ENCODE measurements at regions not wholly inside any gene's neighbourhood (a gene's known extent, or its start where the extent isn't known, plus 50 kb on each side); places are given as distances from the start of the nearest gene placed in this dataset.

DNA sequence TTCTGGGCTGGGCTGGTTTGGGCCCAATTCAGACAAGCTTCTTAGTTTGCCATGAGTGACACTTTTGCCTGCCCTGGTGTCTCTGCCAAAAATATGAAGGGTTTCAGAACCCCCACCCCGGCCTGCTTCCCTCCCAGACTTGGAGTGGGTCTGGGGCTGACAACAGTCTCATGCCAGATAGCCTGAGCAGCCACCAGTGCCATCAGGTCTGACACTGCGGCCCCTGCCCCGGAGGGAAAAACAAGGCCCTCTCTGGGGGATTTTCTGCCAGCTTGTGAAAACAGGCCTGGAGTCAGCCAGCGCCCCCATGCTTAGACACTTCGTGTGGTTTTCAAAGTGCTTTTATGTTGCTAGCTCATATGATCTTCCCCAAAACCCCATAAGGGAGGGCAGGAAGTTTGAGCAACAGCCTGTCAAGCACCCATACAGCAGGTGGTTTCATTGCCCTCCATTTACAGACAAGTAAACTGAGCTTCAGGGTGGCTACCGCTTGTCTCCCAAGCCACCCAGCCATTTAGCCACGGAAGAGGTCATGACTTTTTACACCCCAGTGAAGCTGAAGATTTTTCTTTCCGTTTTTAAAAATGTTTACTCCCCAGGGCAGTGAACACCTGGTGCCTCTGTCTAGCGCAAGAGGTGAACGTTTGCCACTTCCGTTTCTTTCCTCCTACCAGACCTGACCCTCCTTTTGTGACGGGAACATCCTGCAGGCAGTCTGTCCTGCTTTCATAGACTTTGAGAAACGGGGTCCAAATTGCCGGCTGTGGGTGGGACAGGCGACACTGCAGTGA, 300.6 kb downstream of the SEC14L1 start:
- Histone ChIP-seq H3K27me3 (ENCODE audit: control insufficient read depth, low read length) (no peaks in the 10 kb centered on the region), H3K4me1 (ENCODE audit: control insufficient read depth, low read length) (peaks cover 97% of the 10 kb centered on the region), H3K4me3 (ENCODE audit: low read length) (peak overlapping the region; percentile 67), H3F3A (ENCODE audit: control insufficient read depth, insufficient read depth) (peaks cover 64% of the 10 kb centered on the region), H3K79me2 (ENCODE audit: control insufficient read depth, low read length) (peaks cover 22% of the 10 kb centered on the region), H3K9me3 (ENCODE audit: control insufficient read depth, insufficient read depth, low read length) (no peaks in the 10 kb centered on the region), H3K36me3 (ENCODE audit: control insufficient read depth, low read length) (peaks cover 44% of the 10 kb centered on the region), H3K4me2 (ENCODE audit: low read length) (peak overlapping the region; percentile 97), H3K27ac (ENCODE audit: low read depth, low read length) (peak overlapping the region; percentile 100), H4K20me1 (ENCODE audit: control insufficient read depth, insufficient read depth, low read depth, low read length) (no peaks in the 10 kb centered on the region), H3K9me2 (replicated peaks; ENCODE audit: control insufficient read depth, low read length) (no peaks in the 10 kb centered on the region)
- TF ChIP-seq, protein P1, sequence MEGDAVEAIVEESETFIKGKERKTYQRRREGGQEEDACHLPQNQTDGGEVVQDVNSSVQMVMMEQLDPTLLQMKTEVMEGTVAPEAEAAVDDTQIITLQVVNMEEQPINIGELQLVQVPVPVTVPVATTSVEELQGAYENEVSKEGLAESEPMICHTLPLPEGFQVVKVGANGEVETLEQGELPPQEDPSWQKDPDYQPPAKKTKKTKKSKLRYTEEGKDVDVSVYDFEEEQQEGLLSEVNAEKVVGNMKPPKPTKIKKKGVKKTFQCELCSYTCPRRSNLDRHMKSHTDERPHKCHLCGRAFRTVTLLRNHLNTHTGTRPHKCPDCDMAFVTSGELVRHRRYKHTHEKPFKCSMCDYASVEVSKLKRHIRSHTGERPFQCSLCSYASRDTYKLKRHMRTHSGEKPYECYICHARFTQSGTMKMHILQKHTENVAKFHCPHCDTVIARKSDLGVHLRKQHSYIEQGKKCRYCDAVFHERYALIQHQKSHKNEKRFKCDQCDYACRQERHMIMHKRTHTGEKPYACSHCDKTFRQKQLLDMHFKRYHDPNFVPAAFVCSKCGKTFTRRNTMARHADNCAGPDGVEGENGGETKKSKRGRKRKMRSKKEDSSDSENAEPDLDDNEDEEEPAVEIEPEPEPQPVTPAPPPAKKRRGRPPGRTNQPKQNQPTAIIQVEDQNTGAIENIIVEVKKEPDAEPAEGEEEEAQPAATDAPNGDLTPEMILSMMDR (IDR thresholded peaks at IDR 0.05; ENCODE audit: low read depth, low read length, poor library complexity, severe bottlenecking), result no peak

DNA sequence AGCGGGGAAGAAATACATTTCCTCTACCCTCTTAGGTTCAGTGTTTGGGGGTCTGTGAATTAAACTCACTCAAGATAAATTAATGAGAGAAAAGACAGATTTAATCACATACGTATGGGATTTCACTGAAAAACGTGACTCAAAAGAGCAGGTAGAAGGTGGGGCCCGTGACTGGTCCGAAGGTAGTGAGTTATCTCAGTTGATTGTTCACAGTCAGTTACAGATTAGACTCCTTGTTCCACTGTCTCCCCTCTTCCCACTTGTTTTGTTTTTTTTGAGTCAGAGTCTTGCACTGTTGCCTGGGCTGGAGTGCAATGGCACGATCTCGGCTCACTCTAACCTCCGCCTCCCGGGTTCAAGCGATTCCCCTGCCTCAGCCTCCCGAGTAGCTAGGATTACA, 301.2 kb downstream of the SEC14L1 start:
- H3K9me2 ChIP-seq (replicated peaks; ENCODE audit: control insufficient read depth, low read length), result no peaks in the 10 kb centered on the region
- H3F3A ChIP-seq (ENCODE audit: control insufficient read depth, insufficient read depth), result peaks cover 69% of the 10 kb centered on the region
- TF ChIP-seq, protein P1 (IDR thresholded peaks at IDR 0.05; ENCODE audit: low read depth, low read length, poor library complexity, severe bottlenecking), result no peak
- TF ChIP-seq EZH2phosphoT487 (IDR thresholded peaks at IDR 0.05; ENCODE audit: borderline replicate concordance, low read length), result no peak
- peaks cover 97% of the 10 kb centered on the region for H3K4me1 ChIP-seq (ENCODE audit: control insufficient read depth, low read length)
- H3K4me2 ChIP-seq (ENCODE audit: low read length), result peak overlapping the region; percentile 97
- H3K27ac ChIP-seq (ENCODE audit: low read depth, low read length), result peak overlapping the region; percentile 100
- peaks cover 24% of the 10 kb centered on the region for H3K79me2 ChIP-seq (ENCODE audit: control insufficient read depth, low read length)
- peak overlapping the region; percentile 59 for H3K4me3 ChIP-seq (ENCODE audit: low read length)
- no peaks in the 10 kb centered on the region for H4K20me1 ChIP-seq (ENCODE audit: control insufficient read depth, insufficient read depth, low read depth, low read length)
- peaks cover 48% of the 10 kb centered on the region for H3K36me3 ChIP-seq (ENCODE audit: control insufficient read depth, low read length)
- H3K9me3 ChIP-seq (ENCODE audit: control insufficient read depth, insufficient read depth, low read length), result no peaks in the 10 kb centered on the region
- H3K27me3 ChIP-seq (ENCODE audit: control insufficient read depth, low read length), result no peaks in the 10 kb centered on the region

DNA sequence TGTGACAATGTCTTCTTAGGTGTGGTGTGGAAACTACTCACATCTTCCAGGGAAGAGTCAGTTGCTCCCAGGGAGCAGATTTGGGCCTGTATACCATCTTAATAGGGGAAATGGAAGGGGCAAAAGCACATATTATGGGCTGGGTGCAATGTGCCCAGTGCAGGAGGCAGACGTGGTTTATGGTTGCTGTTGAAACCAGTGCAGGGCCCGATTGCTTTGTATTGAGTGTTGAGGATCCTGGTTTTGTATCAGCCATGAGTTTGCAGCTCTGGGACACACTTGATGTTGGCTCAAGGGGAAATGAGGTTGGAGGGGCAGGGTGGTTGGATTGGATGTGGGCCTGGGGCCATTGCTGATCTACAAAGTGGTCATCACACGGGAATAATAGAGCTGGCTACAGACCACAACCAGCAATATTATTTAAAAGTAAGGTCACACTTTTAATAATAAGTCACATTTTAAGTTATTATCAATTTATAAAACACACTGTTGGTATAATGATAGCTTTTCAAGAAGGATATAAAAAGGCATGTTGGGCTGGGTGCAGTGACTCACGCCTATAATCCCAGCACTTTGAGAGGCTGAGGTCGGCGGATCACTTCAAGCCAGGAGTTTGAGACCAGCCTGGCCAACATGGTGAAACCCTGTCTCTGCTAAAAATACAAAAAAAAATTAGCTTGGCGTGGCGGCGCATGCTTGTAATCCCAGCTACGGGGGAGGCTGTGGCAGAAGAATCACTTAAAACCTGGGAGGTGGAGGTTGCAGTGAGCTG, 302.4 kb downstream of the SEC14L1 start:
- Histone ChIP-seq H3K4me1 (ENCODE audit: control insufficient read depth, low read length) (peaks cover 97% of the 10 kb centered on the region), H3K9me3 (ENCODE audit: control insufficient read depth, insufficient read depth, low read length) (no peaks in the 10 kb centered on the region), H3K4me2 (ENCODE audit: low read length) (peak overlapping the region; percentile 97), H3K36me3 (ENCODE audit: control insufficient read depth, low read length) (peaks cover 59% of the 10 kb centered on the region), H4K20me1 (ENCODE audit: control insufficient read depth, insufficient read depth, low read depth, low read length) (no peaks in the 10 kb centered on the region), H3K27ac (ENCODE audit: low read depth, low read length) (peak overlapping the region; percentile 100), H3K9me2 (replicated peaks; ENCODE audit: control insufficient read depth, low read length) (no peaks in the 10 kb centered on the region), H3F3A (ENCODE audit: control insufficient read depth, insufficient read depth) (peaks cover 77% of the 10 kb centered on the region), H3K4me3 (ENCODE audit: low read length) (peak overlapping the region; percentile 76), H3K79me2 (ENCODE audit: control insufficient read depth, low read length) (peaks cover 36% of the 10 kb centered on the region), H3K27me3 (ENCODE audit: control insufficient read depth, low read length) (no peaks in the 10 kb centered on the region)
- TF ChIP-seq, protein P1 (IDR thresholded peaks at IDR 0.05; ENCODE audit: low read depth, low read length, poor library complexity, severe bottlenecking), result no peak
- no peak for TF ChIP-seq EZH2phosphoT487 (IDR thresholded peaks at IDR 0.05; ENCODE audit: borderline replicate concordance, low read length)
